ENCODE measurements at regions not wholly inside any gene's neighbourhood (a gene's known extent, or its start where the extent isn't known, plus 50 kb on each side); places are given as distances from the start of the nearest gene placed in this dataset.
"Not testable (repeated sequence)": the region's sequence is repeated elsewhere in the genome, so short reads cannot be mapped to it uniquely, and the experiment has no call there.

- H3K36me3 ChIP-seq (replicated peaks); H3K9me3 ChIP-seq; H3K4me1 ChIP-seq; in situ Hi-C loops (cut with MboI; ENCODE audit: low sequenced_read_pairs); DNase-seq (ENCODE audit: low spot score in 2 of 2); H3K27me3 ChIP-seq (ENCODE audit: low read depth); H3K4me3 ChIP-seq: not testable (repeated sequence)
These were observed 186.9 kb upstream of the NLRP1 start for GRCh38 chr17:5771271-5771577.

DNA sequence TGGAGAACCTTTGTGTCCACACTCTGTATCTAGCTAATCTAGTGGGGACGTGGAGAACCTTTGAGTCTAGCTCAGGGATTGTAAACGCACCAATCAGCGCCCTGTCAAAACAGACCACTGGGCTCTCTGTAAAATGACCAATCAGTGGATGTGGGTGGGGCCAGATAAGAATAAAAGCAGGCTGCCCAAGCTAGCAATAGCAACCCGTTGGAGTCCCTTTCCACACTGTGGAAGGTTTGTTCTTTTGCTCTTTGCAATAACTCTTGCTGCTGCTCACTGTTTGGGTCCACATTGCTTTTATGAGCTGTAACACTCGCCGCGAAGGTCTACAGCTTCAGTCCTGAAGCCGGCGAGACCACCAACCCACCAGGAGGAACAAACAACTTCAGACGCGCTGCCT, 187.7 kb upstream of the NLRP1 start:
- H3K27me3 ChIP-seq (ENCODE audit: low read depth); H3K9me3 ChIP-seq; H3K4me1 ChIP-seq; H3K4me3 ChIP-seq; H3K36me3 ChIP-seq (replicated peaks); DNase-seq (ENCODE audit: low spot score in 2 of 2); in situ Hi-C loops (cut with MboI; ENCODE audit: low sequenced_read_pairs): not testable (repeated sequence)

DNA sequence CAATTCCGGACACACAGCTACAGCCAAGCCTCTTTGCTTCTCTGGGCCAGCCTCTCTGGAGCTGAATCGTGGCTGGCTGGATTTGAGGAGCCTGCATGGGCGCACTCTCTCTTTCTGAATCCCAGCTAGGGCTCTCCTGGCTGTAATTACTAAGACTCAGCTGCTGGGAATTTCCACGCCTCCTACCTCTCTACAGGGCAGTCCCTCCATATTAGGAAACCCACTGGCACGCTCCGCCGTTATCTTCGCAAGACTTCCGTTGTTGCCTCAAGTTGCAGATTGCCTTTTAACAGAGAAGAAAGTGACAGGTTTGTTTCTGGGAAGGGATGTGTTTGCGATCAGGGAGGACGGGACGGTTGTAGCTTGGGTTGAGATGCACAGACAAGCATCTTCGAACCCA, 188.4 kb upstream of the NLRP1 start:
- H3K27me3 ChIP-seq (ENCODE audit: low read depth), result no peaks in the 10 kb centered on the region

GRCh38 chr17:5773816-5774360, 189.6 kb upstream of the NLRP1 start:
- Histone ChIP-seq H3K4me3 (no peak overlapping the region), H3K36me3 (replicated peaks) (no peaks in the 10 kb centered on the region), H3K4me1 (no peaks in the 10 kb centered on the region), H3K9me3 (no peaks in the 10 kb centered on the region), H3K27me3 (ENCODE audit: low read depth) (no peaks in the 10 kb centered on the region)
- in situ Hi-C loops (cut with MboI; ENCODE audit: low sequenced_read_pairs), result no loop called here
- DNase-seq (ENCODE audit: low spot score in 2 of 2), result no peak

More for the DNA sequence above, 188.4 kb upstream of the NLRP1 start:
- Histone ChIP-seq H3K36me3 (replicated peaks) (no peaks in the 10 kb centered on the region), H3K9me3 (no peaks in the 10 kb centered on the region), H3K4me1 (no peaks in the 10 kb centered on the region), H3K4me3 (no peak overlapping the region)
- in situ Hi-C loops (cut with MboI; ENCODE audit: low sequenced_read_pairs), result no loop called here
- no peak for DNase-seq (ENCODE audit: low spot score in 2 of 2)

DNA sequence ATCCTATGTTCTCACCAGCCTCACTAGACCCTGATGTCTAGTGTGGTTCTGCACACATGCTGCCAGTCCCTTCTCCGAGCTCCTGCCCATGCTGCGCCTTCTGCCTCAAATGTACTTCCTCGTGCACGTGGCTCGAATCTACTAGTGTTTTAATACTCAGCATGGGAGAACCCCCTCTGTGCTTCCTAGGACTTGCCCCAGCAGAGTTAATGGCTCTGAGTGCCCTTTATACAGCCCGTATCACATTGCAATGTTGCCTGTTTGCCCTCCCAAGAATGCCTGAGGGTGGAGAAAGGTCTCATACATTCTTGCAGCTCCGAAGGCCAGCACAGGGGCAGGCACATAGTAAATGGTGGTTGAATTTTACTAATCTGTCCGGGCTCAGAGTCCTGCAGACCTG, 190.8 kb upstream of the NLRP1 start:
- Histone ChIP-seq H3K4me1 (no peaks in the 10 kb centered on the region), H3K4me3 (no peak overlapping the region), H3K9me3 (no peaks in the 10 kb centered on the region), H3K36me3 (replicated peaks) (no peaks in the 10 kb centered on the region), H3K27me3 (ENCODE audit: low read depth) (no peaks in the 10 kb centered on the region)
- no peak for DNase-seq (ENCODE audit: low spot score in 2 of 2)
- in situ Hi-C loops (cut with MboI; ENCODE audit: low sequenced_read_pairs), result no loop called here

DNA sequence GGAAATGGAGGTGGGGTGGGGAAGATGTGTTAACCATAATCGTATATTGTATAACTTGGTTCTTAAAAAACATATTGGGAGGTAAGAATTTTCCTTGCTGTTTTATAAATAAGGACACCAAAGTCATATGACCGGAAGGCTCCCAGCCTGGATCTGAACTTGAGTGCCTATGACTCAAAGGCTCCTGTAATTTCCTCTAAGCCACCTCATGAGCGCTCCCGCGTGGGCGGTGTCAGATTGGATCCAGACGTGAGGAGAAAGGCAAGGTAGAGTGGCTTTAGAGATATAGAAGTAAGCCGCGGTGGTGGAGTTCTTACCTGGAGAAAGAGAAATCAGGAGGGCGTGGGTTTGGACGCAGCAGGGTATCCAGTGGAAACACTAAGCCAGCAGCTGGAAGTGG, 196.2 kb upstream of the NLRP1 start:
- no peak for DNase-seq (ENCODE audit: low spot score in 2 of 2)
- Histone ChIP-seq H3K27me3 (ENCODE audit: low read depth) (no peaks in the 10 kb centered on the region), H3K9me3 (no peaks in the 10 kb centered on the region), H3K4me3 (no peak overlapping the region), H3K36me3 (replicated peaks) (no peaks in the 10 kb centered on the region), H3K4me1 (no peaks in the 10 kb centered on the region)
- in situ Hi-C loops (cut with MboI; ENCODE audit: low sequenced_read_pairs), result no loop called here

DNA sequence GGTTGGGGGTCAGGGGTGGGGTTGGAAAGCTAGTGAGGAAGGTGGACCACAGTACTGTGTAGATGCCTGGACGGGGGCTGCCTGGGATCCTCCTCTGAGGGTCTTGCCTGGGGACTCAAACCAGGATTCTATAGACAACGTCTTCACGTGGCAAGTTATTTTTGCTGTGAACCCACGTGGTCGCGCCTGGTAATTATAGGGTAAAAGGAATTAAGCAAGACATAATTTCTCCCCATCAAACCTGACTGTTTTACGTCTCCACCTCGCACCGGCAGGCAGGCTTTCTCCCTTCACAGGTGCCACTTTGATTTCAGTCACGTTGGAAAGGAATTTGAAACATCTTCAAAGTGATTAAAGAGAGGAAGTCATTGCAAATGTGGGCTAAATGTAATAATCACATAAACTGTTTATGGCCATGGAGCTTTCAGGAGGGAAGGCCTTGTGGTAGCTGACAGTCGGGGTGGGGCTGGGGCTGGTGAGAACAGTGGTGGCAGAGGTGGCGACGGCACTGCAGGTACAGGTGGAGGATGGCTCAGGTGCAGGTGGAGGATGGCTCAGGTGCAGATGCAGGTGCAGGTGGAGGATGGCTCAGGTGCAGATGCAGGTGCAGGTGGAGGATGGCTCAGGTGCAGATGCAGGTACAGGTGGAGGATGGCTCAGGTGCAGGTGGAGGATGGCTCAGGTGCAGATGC, 197.1 kb upstream of the NLRP1 start:
- DNase-seq (ENCODE audit: low spot score in 2 of 2), result no peak
- in situ Hi-C loops (cut with MboI; ENCODE audit: low sequenced_read_pairs), result no loop called here
- H3K36me3 ChIP-seq (replicated peaks), result no peaks in the 10 kb centered on the region

GRCh38 chr17:5783269-5783668, 199.0 kb upstream of the NLRP1 start:
- Histone ChIP-seq H3K36me3 (replicated peaks) (no peaks in the 10 kb centered on the region), H3K4me3 (no peak overlapping the region), H3K4me1 (no peaks in the 10 kb centered on the region), H3K27me3 (ENCODE audit: low read depth) (no peaks in the 10 kb centered on the region), H3K9me3 (no peaks in the 10 kb centered on the region)
- in situ Hi-C loops (cut with MboI; ENCODE audit: low sequenced_read_pairs), result no loop called here
- no peak for DNase-seq (ENCODE audit: low spot score in 2 of 2)

More for the DNA sequence above, 197.1 kb upstream of the NLRP1 start:
- no peak overlapping the region for H3K4me3 ChIP-seq
- H3K27me3 ChIP-seq (ENCODE audit: low read depth), result no peaks in the 10 kb centered on the region
- H3K4me1 ChIP-seq, result no peaks in the 10 kb centered on the region
- no peaks in the 10 kb centered on the region for H3K9me3 ChIP-seq

DNA sequence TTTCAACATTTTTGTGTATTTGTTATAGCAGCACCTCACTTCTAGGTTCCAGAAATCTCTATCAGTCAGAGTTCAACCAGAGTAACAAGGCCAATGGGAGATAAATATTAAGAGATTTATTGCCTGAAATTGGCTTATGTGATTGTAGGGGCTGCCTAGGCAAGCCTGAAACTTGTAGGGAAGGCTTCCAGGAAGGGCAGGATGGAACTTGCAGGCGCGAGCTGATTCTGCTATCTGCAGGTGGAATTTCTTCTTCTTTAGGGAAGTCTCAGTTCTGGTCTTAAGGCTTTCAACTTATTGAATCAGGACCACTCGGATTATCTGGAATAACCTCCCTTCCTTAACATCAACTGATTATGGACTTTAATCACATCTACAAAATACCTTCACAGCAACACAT, 199.5 kb upstream of the NLRP1 start:
- Histone ChIP-seq H3K4me1 (no peaks in the 10 kb centered on the region), H3K9me3 (no peaks in the 10 kb centered on the region), H3K4me3 (no peak overlapping the region), H3K36me3 (replicated peaks) (no peaks in the 10 kb centered on the region), H3K27me3 (ENCODE audit: low read depth) (no peaks in the 10 kb centered on the region)
- in situ Hi-C loops (cut with MboI; ENCODE audit: low sequenced_read_pairs), result no loop called here
- no peak for DNase-seq (ENCODE audit: low spot score in 2 of 2)

GRCh38 chr17:5784791-5785190, 200.5 kb upstream of the NLRP1 start:
- H3K27me3 ChIP-seq (ENCODE audit: low read depth), result no peaks in the 10 kb centered on the region
- no peak overlapping the region for H3K4me3 ChIP-seq
- H3K36me3 ChIP-seq (replicated peaks), result no peaks in the 10 kb centered on the region
- DNase-seq (ENCODE audit: low spot score in 2 of 2), result no peak
- no peaks in the 10 kb centered on the region for H3K4me1 ChIP-seq
- in situ Hi-C loops (cut with MboI; ENCODE audit: low sequenced_read_pairs), result no loop called here
- no peaks in the 10 kb centered on the region for H3K9me3 ChIP-seq

DNA sequence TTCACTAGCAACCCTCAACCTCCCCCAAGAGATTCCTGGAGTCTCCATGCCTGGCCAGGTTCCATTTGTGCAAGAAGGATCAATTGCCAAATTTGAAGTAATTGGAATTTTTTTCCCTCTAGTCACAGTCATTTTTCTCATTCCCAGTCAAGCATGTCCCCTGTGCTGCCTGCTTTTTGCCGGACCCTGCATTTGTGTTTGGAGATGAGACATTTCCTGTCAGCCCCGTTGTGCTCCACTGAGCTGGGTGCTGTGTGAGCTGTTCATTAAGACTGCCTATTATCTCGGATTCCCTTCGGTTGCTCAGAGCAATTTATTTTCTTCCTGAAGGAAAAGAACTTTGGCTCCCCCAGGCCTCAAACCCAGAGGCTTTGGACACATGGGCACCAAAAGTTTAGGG, 201.0 kb upstream of the NLRP1 start:
- in situ Hi-C loops (cut with MboI; ENCODE audit: low sequenced_read_pairs), result no loop called here
- DNase-seq (ENCODE audit: low spot score in 2 of 2), result no peak

DNA sequence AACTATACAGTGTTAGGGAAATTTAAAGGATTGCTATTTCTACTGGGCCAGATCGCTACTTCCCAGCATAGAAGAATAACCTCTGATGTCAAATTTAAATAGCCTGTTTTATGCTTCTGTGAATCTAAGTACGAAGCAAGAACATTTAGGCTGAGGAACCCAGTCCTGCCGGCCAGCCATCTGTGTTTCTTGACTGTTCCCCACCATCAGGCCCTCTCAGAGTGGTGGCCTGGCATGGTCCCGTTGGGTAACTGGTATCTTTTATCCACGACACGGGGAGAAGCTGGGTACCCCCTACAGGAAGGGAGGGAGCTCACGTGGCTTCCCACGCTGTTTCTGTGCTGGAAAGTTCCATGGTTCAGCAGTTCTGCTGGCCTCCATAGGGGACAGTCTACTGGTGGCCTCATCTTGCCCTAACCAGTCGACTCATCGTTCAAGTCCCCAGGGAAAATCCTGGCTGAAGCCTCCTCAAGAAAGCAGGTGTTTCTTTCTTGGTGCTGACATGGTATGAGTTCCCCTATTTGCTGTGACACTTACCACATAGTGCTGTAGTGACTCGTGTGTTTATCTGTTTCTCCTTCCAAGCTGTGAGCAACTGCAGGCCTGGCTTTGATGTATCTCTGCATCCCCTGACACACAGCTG, 201.7 kb upstream of the NLRP1 start:
- H3K36me3 ChIP-seq (replicated peaks), result no peaks in the 10 kb centered on the region
- no peak for DNase-seq (ENCODE audit: low spot score in 2 of 2)
- H3K9me3 ChIP-seq, result no peaks in the 10 kb centered on the region
- in situ Hi-C loops (cut with MboI; ENCODE audit: low sequenced_read_pairs), result no loop called here
- no peaks in the 10 kb centered on the region for H3K4me1 ChIP-seq
- H3K4me3 ChIP-seq, result no peak overlapping the region
- H3K27me3 ChIP-seq (ENCODE audit: low read depth), result no peaks in the 10 kb centered on the region

More for the DNA sequence above, 201.0 kb upstream of the NLRP1 start:
- Histone ChIP-seq H3K27me3 (ENCODE audit: low read depth) (no peaks in the 10 kb centered on the region), H3K4me1 (no peaks in the 10 kb centered on the region), H3K36me3 (replicated peaks) (no peaks in the 10 kb centered on the region), H3K4me3 (no peak overlapping the region), H3K9me3 (no peaks in the 10 kb centered on the region)

DNA sequence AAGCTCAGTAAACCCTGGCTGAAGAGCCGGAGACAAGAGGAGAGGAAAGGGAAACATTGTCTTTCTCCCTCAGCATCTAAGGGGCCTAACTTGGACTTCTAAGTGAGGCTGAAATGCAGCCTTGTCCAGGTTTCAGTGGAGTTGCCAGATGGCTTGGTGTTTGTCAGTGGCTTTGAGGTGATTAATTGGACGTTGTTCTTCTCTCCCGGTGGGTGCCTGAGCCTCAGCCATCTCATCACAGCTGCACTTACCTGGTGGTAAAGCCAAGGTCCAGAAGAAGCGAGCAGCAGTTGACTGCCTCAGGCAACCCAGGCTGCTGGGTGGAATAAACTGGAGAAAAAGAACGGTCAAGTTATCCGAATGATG, 202.2 kb upstream of the NLRP1 start:
- Histone ChIP-seq H3K27me3 (ENCODE audit: low read depth) (no peaks in the 10 kb centered on the region), H3K9me3 (no peaks in the 10 kb centered on the region), H3K36me3 (replicated peaks) (no peaks in the 10 kb centered on the region), H3K4me3 (no peak overlapping the region), H3K4me1 (no peaks in the 10 kb centered on the region)
- in situ Hi-C loops (cut with MboI; ENCODE audit: low sequenced_read_pairs), result no loop called here
- no peak for DNase-seq (ENCODE audit: low spot score in 2 of 2)

DNA sequence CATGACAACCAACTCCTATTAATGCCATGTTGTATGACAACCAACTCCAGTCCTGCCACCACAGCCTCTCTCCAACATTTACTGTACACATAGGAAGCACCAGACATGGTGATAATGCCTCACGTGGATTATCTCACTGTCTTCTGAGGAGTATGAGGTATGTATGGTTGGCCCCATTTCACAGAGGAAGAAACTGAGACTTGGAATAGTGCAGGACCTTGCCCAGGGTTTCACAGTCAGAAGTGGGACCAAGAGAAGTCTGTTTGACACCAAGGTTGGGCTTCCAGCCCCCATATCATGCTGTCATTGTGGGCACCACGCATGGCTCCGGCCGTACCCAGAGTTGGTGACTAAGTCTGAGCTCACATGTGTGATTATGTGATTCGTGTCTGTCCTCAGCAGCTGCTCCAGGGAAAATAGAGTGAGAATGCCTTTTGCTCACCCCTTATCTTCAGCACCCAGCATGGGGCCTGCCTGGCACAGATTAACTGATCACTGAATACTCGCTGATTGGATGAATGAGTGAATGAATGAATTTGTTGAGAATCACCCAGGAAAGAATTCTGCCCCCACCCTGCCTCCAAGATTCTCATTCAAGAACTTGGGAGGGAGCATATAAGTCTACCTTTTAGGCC, 204.1 kb upstream of the NLRP1 start:
- in situ Hi-C loops (cut with MboI; ENCODE audit: low sequenced_read_pairs), result no loop called here
- no peaks in the 10 kb centered on the region for H3K4me1 ChIP-seq
- H3K36me3 ChIP-seq (replicated peaks), result no peaks in the 10 kb centered on the region
- H3K4me3 ChIP-seq, result no peak overlapping the region
- DNase-seq (ENCODE audit: low spot score in 2 of 2), result no peak
- no peaks in the 10 kb centered on the region for H3K27me3 ChIP-seq (ENCODE audit: low read depth)
- no peaks in the 10 kb centered on the region for H3K9me3 ChIP-seq

Data from HAP-1 (cell line).